ENCODE measurements at regions not wholly inside any gene's neighbourhood (a gene's known extent, or its start where the extent isn't known, plus 50 kb on each side); places are given as distances from the start of the nearest gene placed in this dataset.

DNA sequence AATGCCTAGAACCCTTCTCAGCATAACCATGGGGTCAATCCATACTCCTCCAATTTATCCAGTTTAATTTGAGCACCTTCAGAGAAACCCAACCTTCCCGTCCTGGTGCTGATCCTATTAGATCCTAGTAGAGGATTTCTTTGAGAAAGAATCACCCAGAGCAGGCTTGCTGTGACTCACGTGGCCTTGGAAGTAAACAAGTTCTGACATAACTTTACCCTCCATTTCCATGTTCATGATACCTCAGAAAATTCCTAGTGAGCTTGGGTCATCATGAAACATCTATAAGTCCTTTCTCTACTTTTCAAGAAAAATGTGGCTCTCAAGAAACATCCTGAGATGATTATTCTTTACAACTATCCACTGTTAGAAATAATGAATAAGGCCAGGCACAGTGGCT lies 71.7 kb downstream of the PRLHR start:
- Histone ChIP-seq H3K9ac (ENCODE audit: low read depth in 1 of 2, low read length in 2 of 2) (no peak overlapping the region), H3K4me3 (ENCODE audit: low read depth in 1 of 3, low read length in 3 of 3) (no peak overlapping the region), H3K27me3 (ENCODE audit: control insufficient read depth in 4 of 4, insufficient read depth in 4 of 4, low read length in 3 of 4) (peaks cover 0 to 3% (median 3%) of the 10 kb centered on the region in 4 donors), H3K27ac (ENCODE audit: low read depth in 1 of 2, low read length in 2 of 2) (no peak overlapping the region), H3K9me3 (ENCODE audit: control insufficient read depth in 4 of 4, low read length in 3 of 4) (peaks cover 0 to 5% (median 2%) of the 10 kb centered on the region in 4 donors), H3K4me1 (ENCODE audit: control insufficient read depth in 4 of 4, insufficient read depth in 4 of 4, low read length in 3 of 4) (no peaks in the 10 kb centered on the region), H3K36me3 (ENCODE audit: control insufficient read depth in 4 of 4, insufficient read depth in 3 of 4, low read depth in 1 of 4, low read length in 3 of 4) (no peaks in the 10 kb centered on the region)
- 59% methylated on average over 2 of the region's 2 CpGs for WGBS
- TF ChIP-seq HNF4G (IDR thresholded peaks at IDR 0.05) = no peak
- TF ChIP-seq RAD21 (IDR thresholded peaks at IDR 0.05) = no peak
- no peak for TF ChIP-seq REST (IDR thresholded peaks at IDR 0.05)
- TF ChIP-seq SP1 (IDR thresholded peaks at IDR 0.05) = no peak
- DNase-seq (ENCODE audit: low spot score) = no peak

GRCh38 chr10:118522791-118523498 lies 72.5 kb downstream of the PRLHR start:
- no peak overlapping the region for H3K27ac ChIP-seq (ENCODE audit: low read depth in 1 of 2, low read length in 2 of 2)
- WGBS = 48% methylated on average over 2 of the region's 2 CpGs
- H3K27me3 ChIP-seq (ENCODE audit: control insufficient read depth in 4 of 4, insufficient read depth in 4 of 4, low read length in 3 of 4) = peaks cover 0 to 3% (median 3%) of the 10 kb centered on the region in 4 donors
- no peak for DNase-seq (ENCODE audit: low spot score)
- H3K4me1 ChIP-seq (ENCODE audit: control insufficient read depth in 4 of 4, insufficient read depth in 4 of 4, low read length in 3 of 4) = no peaks in the 10 kb centered on the region
- H3K4me3 ChIP-seq (ENCODE audit: low read depth in 1 of 3, low read length in 3 of 3) = no peak overlapping the region
- H3K36me3 ChIP-seq (ENCODE audit: control insufficient read depth in 4 of 4, insufficient read depth in 3 of 4, low read depth in 1 of 4, low read length in 3 of 4) = no peaks in the 10 kb centered on the region
- no peak overlapping the region for H3K9ac ChIP-seq (ENCODE audit: low read depth in 1 of 2, low read length in 2 of 2)
- H3K9me3 ChIP-seq (ENCODE audit: control insufficient read depth in 4 of 4, low read length in 3 of 4) = peaks cover 0 to 10% (median 2%) of the 10 kb centered on the region in 4 donors
- TF ChIP-seq EGR1 (IDR thresholded peaks at IDR 0.05; ENCODE audit: low read depth in 2 of 2) (no peak), NR2F2 (IDR thresholded peaks at IDR 0.05) (no peak)

GRCh38 chr10:118521415-118522117 lies 73.9 kb downstream of the PRLHR start:
- Histone ChIP-seq H3K4me3 (ENCODE audit: low read depth in 1 of 3, low read length in 3 of 3) (no peak overlapping the region), H3K36me3 (ENCODE audit: control insufficient read depth in 4 of 4, insufficient read depth in 3 of 4, low read depth in 1 of 4, low read length in 3 of 4) (no peaks in the 10 kb centered on the region), H3K9ac (ENCODE audit: low read depth in 1 of 2, low read length in 2 of 2) (no peak overlapping the region), H3K27ac (ENCODE audit: low read depth in 1 of 2, low read length in 2 of 2) (no peak overlapping the region), H3K27me3 (ENCODE audit: control insufficient read depth in 4 of 4, insufficient read depth in 4 of 4, low read length in 3 of 4) (peaks cover 0 to 3% (median 3%) of the 10 kb centered on the region in 4 donors), H3K4me1 (ENCODE audit: control insufficient read depth in 4 of 4, insufficient read depth in 4 of 4, low read length in 3 of 4) (no peaks in the 10 kb centered on the region), H3K9me3 (ENCODE audit: control insufficient read depth in 4 of 4, low read length in 3 of 4) (peaks cover 3 to 12% (median 7%) of the 10 kb centered on the region in 4 donors)
- no peak for DNase-seq (ENCODE audit: low spot score)
- TF ChIP-seq ATF3 (IDR thresholded peaks at IDR 0.05) = no peak
- WGBS = 74% methylated on average over 5 of the region's 5 CpGs
